GM10266 (cell line): ENCODE measurements at regions not wholly inside any gene's neighbourhood (a gene's known extent, or its start where the extent isn't known, plus 50 kb on each side); places are given as distances from the start of the nearest gene placed in this dataset.

Experiments
- DNase-seq: peaks from one replicate; pipeline ENCODE4 v3.0.0; 2012; ENCODE audit errors: extremely low spot score
- CTCF ChIP-seq: IDR thresholded peaks from 2 replicates; pipeline ENCODE4 v1.5.1; 2012; ENCODE audit warnings: mild to moderate bottlenecking, low read depth; ENCODE audit not compliant: control insufficient read depth, insufficient read depth; ENCODE audit errors: missing control alignments

- no peak for TF ChIP-seq CTCF
- no peak for DNase-seq
Measured at GRCh38 chr9:7340451-7340850, 459.1 kb downstream of the DMAC1 start.

- no peak for DNase-seq
- no peak for TF ChIP-seq CTCF
Measured at GRCh38 chr9:7338586-7339281, 460.8 kb downstream of the DMAC1 start.

- no peak for DNase-seq
- no peak for TF ChIP-seq CTCF
Measured at GRCh38 chr9:7336356-7337065, 463.1 kb downstream of the DMAC1 start.

- TF ChIP-seq CTCF, result no peak
- no peak for DNase-seq
Measured at GRCh38 chr9:7333719-7334118, 465.9 kb downstream of the DMAC1 start.

- DNase-seq, result no peak
- no peak for TF ChIP-seq CTCF
Measured at GRCh38 chr9:7332780-7333179, 466.8 kb downstream of the DMAC1 start.

GRCh38 chr9:7328453-7328852, 471.1 kb downstream of the DMAC1 start:
- no peak for TF ChIP-seq CTCF
- no peak for DNase-seq

GRCh38 chr9:7325995-7326394, 473.6 kb downstream of the DMAC1 start:
- TF ChIP-seq CTCF, result no peak
- no peak for DNase-seq
